B cell (primary cell): ENCODE measurements at regions not wholly inside any gene's neighbourhood (a gene's known extent, or its start where the extent isn't known, plus 50 kb on each side); places are given as distances from the start of the nearest gene placed in this dataset.

Source experiments
- ATAC-seq: fragments of 200-7000 bp; cut with Tn5 transposase; one replicate; pipeline ENCODE4 v1.10.0; 2021; ENCODE audit warnings: low read depth, mild to moderate bottlenecking, moderate number of reproducible peaks, moderate library complexity
- CTCF ChIA-PET: fragments of 350-600 bp; sonication (Branson Sonifier 250); formaldehyde crosslinking; loops from one replicate; lab custom pipeline; 2021; ENCODE audit warnings: antibody characterized with exemption, inconsistent platforms; lab: Charles Lee
- POLR2A ChIA-PET: fragments of 350-600 bp; sonication (Branson Sonifier 250); formaldehyde crosslinking; loops from one replicate; lab custom pipeline; 2021; ENCODE audit warnings: antibody characterized with exemption; lab: Charles Lee
- DNase-seq: peaks from one replicate; pipeline ENCODE4 v3.0.0; 2013
- H2AFZ ChIP-seq: 2 replicates; pipeline ENCODE4 v1.6.1; 2012; ENCODE audit warnings: mild to moderate bottlenecking, low read depth, low read length; ENCODE audit not compliant: insufficient read depth, poor library complexity, severe bottlenecking
- H3K27ac ChIP-seq, 2 donors: 1 replicate in 1 of 2; 2 replicates in 1 of 2; pipeline ENCODE4 v1.5.1; 2012 to 2013; ENCODE audit warnings: low read length in 2 of 2, mild to moderate bottlenecking in 2 of 2, moderate library complexity in 1 of 2
- H3K27me3 ChIP-seq, 4 experiments: fragments of 200-600 bp in 1 of 4; sonication (generic) in 1 of 4; replicated peaks in 1 of 4; 1 replicate in 2 of 4; 2 replicates in 2 of 4; pipeline versions ENCODE4 v1.6.1 to v1.7.0; 2013 to 2016; ENCODE audit warnings: low read length in 3 of 4, mild to moderate bottlenecking in 2 of 4, mixed read lengths in 1 of 4, moderate library complexity in 1 of 4; ENCODE audit not compliant: insufficient read depth in 4 of 4, control insufficient read depth in 3 of 4; ENCODE audit errors: control extremely low read depth in 1 of 4
- H3K36me3 ChIP-seq, 2 experiments: replicated peaks in 1 of 2; 1 replicate in 1 of 2; 2 replicates in 1 of 2; pipeline versions ENCODE4 v1.6.1 to v1.7.1; 2013; ENCODE audit warnings: low read length in 1 of 2; ENCODE audit not compliant: insufficient read depth in 2 of 2, control insufficient read depth in 1 of 2; ENCODE audit errors: control extremely low read depth in 1 of 2, extremely low read depth in 1 of 2
- H3K4me1 ChIP-seq, 2 donors: fragments of 200-600 bp in 1 of 2; sonication (generic) in 1 of 2; 1 replicate in 1 of 2; 2 replicates in 1 of 2; pipeline versions ENCODE4 v1.5.1 to v1.6.1; 2013 to 2017; ENCODE audit warnings: low read length in 2 of 2; ENCODE audit not compliant: control insufficient read depth in 2 of 2, insufficient read depth in 2 of 2
- H3K4me2 ChIP-seq: replicated peaks from 2 replicates; pipeline ENCODE3; 2012; ENCODE audit warnings: mild to moderate bottlenecking, low read depth, low read length; ENCODE audit not compliant: poor library complexity, severe bottlenecking
- H3K4me3 ChIP-seq, 5 experiments: fragments of 200-600 bp in 1 of 5; sonication (generic) in 1 of 5; 1 replicate in 3 of 5; 2 replicates in 2 of 5; pipeline versions ENCODE4 v1.5.1 to v1.7.0; 2011 to 2016; ENCODE audit warnings: low read length in 4 of 5, mild to moderate bottlenecking in 4 of 5, low read depth in 2 of 5, control low read depth in 1 of 5, moderate library complexity in 1 of 5; ENCODE audit not compliant: insufficient read depth in 1 of 5; ENCODE audit errors: control extremely low read depth in 1 of 5, extremely low read depth in 1 of 5
- H3K79me2 ChIP-seq: fragments of 200-600 bp; sonication (generic); one replicate; pipeline ENCODE4 v1.6.0; 2016; ENCODE audit warnings: low read length; ENCODE audit not compliant: control insufficient read depth, insufficient read depth
- H3K9ac ChIP-seq: fragments of 200-600 bp; sonication (generic); 2 replicates; pipeline ENCODE4 v1.6.1; 2017; ENCODE audit warnings: mild to moderate bottlenecking, low read length, moderate library complexity
- H3K9me3 ChIP-seq, 3 donors: one replicate each; pipeline versions ENCODE4 v1.6.1 to v1.7.1; 2013; ENCODE audit warnings: low read length in 2 of 3; ENCODE audit not compliant: control insufficient read depth in 2 of 3, insufficient read depth in 1 of 3; ENCODE audit errors: control extremely low read depth in 1 of 3
- H4K20me1 ChIP-seq: 2 replicates; pipeline ENCODE4 v1.6.0; 2012; ENCODE audit warnings: mild to moderate bottlenecking, low read length; ENCODE audit not compliant: insufficient read depth, control insufficient read depth, poor library complexity, severe bottlenecking
- H3K27ac Mint-ChIP-seq: one replicate; pipeline ENCODE4 v1.8.0; 2021; ENCODE audit warnings: mixed read lengths
- H3K27me3 Mint-ChIP-seq: one replicate; pipeline ENCODE4 v1.8.0; 2021; ENCODE audit warnings: mixed read lengths
- H3K4me1 Mint-ChIP-seq: one replicate; pipeline ENCODE4 v1.8.0; 2021; ENCODE audit warnings: mixed read lengths
- H3K4me3 Mint-ChIP-seq: one replicate; pipeline ENCODE4 v1.8.0; 2021; ENCODE audit warnings: mixed read lengths
- H3K9me3 Mint-ChIP-seq: one replicate; pipeline ENCODE4 v1.8.0; 2022; ENCODE audit warnings: mixed read lengths; ENCODE audit not compliant: insufficient read depth
- CTCF ChIP-seq: fragments of 200-600 bp; IDR thresholded peaks from one replicate; pipeline ENCODE4 v1.8.0; 2022; ENCODE audit warnings: antibody characterized with exemption, mild to moderate bottlenecking
- EZH2 ChIP-seq: IDR thresholded peaks from 2 replicates; pipeline ENCODE4 v1.6.1; 2012; ENCODE audit warnings: borderline replicate concordance, low read depth, mild to moderate bottlenecking, moderate library complexity, low read length; ENCODE audit not compliant: insufficient read depth, poor library complexity, severe bottlenecking
- intact Hi-C: fragments of 100-400 bp; cut with micrococcal nuclease; formaldehyde crosslinking; loops from one replicate; pipeline ENCODE4 v1.10.0; 2022

GRCh38 chr1:80385650-80386049 is 1379.1 kb upstream of the ADGRL4 start:
- no peak for DNase-seq
- no peak for TF ChIP-seq EZH2
- no peak for TF ChIP-seq CTCF
- Histone ChIP-seq H3K79me2 (no peaks in the 10 kb centered on the region), H2AFZ (no peak overlapping the region), H3K9ac (no peak overlapping the region), H3K27ac (no peak overlapping the region), H3K4me2 (no peak overlapping the region), H3K27me3 (no peaks in the 10 kb centered on the region), H3K4me1 (no peaks in the 10 kb centered on the region), H3K9me3 (no peaks in the 10 kb centered on the region), H3K4me3 (no peak overlapping the region), H3K36me3 (no peaks in the 10 kb centered on the region), H4K20me1 (no peaks in the 10 kb centered on the region)
- ChIA-PET CTCF (no interaction called here), POLR2A (no interaction called here)
- Mint-ChIP-seq H3K9me3 (no peaks in the 10 kb centered on the region), H3K27ac (no peak overlapping the region), H3K4me1 (no peaks in the 10 kb centered on the region), H3K27me3 (no peaks in the 10 kb centered on the region), H3K4me3 (no peak overlapping the region)
- no peak for ATAC-seq
- intact Hi-C loops, result no loop called here

GRCh38 chr1:80384959-80385358 is 1378.4 kb upstream of the ADGRL4 start:
- DNase-seq (no peak), ATAC-seq (no peak)
- no peaks in the 10 kb centered on the region for H3K9me3 ChIP-seq
- H3K27ac ChIP-seq, result no peak overlapping the region
- H3K4me1 ChIP-seq, result no peaks in the 10 kb centered on the region
- H4K20me1 ChIP-seq, result no peaks in the 10 kb centered on the region
- no peak overlapping the region for H2AFZ ChIP-seq
- no peaks in the 10 kb centered on the region for H3K27me3 ChIP-seq
- H3K9ac ChIP-seq, result no peak overlapping the region
- intact Hi-C loops, result no loop called here
- H3K36me3 ChIP-seq, result no peaks in the 10 kb centered on the region
- H3K4me3 ChIP-seq, result no peak overlapping the region
- Mint-ChIP-seq H3K27me3 (no peaks in the 10 kb centered on the region), H3K4me1 (no peaks in the 10 kb centered on the region), H3K27ac (no peak overlapping the region), H3K4me3 (no peak overlapping the region), H3K9me3 (peaks cover 3% of the 10 kb centered on the region)
- ChIA-PET POLR2A (no interaction called here), CTCF (no interaction called here)
- H3K4me2 ChIP-seq, result no peak overlapping the region
- H3K79me2 ChIP-seq, result no peaks in the 10 kb centered on the region
- TF ChIP-seq EZH2, result no peak
- no peak for TF ChIP-seq CTCF
